HG02798 (cell line): ENCODE measurements at regions not wholly inside any gene's neighbourhood (a gene's known extent, or its start where the extent isn't known, plus 50 kb on each side); places are given as distances from the start of the nearest gene placed in this dataset.

Experiments used
- ATAC-seq: cut with Tn5 transposase; IDR thresholded peaks from one replicate; pipeline ENCODE4 v1.9.1; 2021; ENCODE audit warnings: mild to moderate bottlenecking; ENCODE audit not compliant: unreplicated experiment, poor library complexity

DNA sequence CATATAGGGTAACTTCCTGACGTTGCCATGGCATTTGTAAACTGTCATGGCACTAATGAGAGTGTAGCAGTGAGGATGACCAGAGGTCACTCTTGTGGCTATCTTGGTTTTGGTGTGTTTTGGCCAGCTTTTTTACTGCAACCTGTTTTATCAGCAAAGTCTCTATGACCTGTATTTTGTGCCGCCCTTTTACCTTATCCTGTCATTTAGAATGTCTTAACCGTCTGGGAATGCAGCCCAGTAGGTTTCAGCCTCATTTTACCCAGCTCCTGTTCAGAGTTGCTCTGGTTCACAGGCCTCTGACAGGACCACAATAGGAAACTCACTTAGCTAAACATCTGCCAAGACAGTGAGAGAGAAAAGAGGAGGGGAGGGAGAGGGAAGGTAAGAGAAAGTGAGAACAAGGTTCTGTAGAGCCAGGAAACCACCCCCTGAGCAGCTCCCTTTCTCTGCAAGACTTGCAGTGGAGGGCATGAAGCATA, 64.8 kb upstream of the PLEKHG3 start:
- no peak for ATAC-seq

DNA sequence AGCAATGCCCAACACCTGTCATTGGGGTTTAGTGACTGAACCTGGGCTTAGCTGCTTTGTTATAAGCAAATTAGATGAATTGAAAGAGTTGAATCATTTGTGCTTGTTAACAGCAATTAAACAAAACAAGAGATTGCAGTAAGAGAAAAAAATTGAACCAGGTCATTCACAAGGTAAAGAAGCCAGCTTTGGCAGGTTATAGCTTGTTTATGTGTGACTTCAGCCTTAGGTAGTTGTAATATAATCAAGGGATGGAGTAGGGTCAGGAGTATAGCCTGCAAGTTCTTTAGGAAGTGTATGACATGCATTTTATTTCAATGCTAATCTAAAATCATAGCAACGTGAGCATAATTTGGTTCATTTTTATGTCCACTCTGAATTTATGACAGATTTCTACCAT, 63.4 kb upstream of the PLEKHG3 start:
- ATAC-seq, result no peak

DNA sequence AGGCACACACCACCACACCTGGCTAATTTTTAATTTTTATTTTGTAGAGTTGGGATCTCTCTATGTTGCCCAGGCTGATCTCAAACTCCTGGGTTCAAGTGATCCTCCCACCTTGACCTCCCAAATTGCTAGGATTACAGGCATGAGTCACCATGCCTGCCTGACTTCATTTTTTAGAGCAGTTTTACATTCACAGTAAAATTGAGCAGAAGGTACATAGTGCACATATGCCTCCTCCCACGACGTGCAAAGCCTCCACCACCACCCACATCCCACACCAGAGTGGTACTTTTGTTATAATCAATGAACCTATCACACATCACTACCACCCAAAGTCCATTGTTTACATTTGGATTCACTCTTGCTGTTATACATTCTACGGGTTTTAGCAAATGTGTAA, 62.5 kb upstream of the PLEKHG3 start:
- ATAC-seq, result no peak

DNA sequence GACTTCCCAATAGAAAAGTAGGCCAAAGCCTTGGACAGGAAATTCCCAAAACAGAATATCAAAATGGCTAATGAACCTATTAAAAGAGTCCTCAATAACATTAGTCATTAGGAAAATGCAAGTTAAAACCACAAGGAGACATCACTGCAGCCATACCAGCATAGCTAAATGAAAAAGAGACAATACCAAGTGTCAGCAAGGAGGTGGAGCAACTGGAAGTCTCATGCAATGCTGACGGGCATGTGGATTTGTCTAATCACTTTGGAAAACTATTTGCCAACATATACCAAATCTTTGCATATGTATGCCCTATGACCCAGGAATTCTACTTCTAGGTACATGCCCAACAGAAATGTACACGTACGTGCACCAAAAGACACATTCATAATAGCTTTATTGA, 60.5 kb upstream of the PLEKHG3 start:
- ATAC-seq, result no peak

DNA sequence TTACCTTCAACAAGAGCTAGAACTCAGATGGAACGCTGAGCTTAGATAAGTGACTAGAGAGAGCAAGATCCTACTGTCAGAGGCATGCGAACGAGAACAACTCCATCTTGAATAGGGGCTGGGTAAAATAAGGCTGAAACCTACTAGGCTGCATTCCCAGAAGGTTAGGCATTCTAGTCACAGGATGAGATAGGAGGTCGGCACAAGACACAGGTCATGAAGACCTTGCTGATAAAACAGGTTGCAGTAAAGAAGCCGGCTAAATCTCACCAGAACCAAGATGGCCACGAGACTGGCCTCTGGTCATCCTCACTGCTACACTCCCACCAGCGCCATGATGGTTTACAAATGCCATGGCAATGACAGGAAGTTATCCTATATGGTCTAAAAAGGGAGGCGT, 59.6 kb upstream of the PLEKHG3 start:
- no peak for ATAC-seq

DNA sequence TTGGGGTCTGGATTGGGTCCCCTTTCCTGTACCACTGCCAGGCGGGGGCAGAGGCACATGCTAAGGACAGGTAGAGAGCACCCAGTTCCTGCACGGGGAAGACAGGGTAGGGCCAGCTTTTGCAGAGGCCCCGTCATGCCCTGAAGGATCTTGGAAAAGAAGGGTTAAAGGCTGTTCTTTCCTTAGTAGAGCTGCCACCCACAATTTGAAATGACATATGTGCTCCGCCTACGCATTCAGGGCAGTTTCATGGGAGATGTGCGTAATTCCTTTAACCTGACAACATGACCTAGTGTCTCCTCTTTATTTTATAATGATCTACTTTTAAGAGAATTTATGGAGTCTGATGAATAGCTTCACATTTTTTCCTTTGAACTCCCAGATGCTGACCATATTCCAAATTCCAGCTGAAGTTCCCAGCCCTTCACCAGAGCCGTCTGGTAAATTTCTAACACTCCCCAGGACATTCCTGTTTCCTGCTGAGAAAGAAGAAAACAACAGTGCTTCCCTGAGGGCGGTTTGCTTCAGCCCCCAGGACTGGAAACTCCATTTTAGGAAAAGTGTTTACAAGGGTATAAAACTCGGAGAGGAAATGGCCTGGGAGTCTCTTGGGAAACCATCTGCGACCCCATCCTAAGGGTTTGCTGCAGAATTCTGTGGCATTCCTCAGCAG, 58.9 kb upstream of the PLEKHG3 start:
- no peak for ATAC-seq

DNA sequence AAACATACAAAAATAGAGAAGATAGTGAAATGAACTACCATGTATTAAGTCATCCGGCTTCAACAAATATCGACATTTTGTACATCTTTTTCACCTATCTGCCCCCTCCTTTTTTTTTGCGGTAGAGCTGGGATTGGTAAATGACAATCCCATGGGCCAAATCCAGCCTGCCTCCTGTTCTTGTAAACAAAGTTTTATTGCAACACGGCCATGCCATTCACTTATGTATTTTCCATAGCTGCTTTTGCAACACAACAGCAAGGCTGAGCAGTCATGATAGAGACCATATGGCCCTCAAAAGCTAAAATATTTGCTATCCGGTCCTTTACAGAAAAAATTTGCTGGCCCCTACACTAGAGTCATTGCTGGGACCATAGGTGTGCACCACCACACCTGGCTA, 58.1 kb upstream of the PLEKHG3 start:
- ATAC-seq, result no peak

DNA sequence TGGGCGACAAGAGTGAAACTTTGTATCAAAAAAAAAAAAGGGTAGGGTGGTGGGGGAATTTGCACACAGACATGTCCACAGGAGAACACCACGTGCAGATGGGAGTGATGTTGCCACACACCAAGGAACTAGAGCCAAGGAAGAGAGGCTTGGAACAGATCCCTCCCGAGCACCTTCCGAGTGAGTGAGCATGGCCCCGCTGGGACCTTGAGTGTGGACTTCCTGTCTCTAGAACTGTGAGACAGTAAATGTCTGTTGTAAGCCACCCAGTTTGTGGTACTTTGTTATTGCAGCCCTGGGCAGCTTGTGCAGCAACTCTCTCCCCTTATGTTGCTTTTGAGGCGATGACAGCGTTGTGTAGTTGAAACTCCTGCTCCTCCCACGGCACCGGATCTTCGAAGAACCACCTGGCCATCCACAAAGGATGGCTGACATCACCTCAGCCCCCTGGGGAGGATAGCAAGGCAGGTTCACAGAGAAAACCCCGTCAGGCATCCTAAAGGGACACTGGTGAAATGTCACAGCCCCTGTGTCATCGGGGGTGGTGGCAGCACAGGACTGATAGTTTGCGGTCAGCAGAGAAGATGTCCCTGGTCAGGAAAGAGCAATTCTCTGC, 54.7 kb upstream of the PLEKHG3 start:
- ATAC-seq, result no peak

DNA sequence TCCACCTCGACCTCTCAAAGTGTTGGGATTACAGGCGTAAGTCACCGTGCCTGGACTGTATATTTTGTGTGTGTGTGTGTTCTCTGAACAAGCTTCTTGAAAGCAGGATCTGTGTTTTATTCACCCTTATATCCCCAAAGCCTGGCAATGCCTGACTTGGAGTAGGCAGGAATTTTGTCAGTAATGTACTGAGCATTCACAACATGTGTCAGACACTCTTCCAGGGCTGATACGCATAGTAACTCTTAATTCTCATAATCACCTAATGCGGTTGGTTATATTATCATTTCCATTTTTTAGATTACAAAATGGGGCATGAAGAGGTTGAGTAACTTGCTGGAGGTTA, 50.4 kb upstream of the PLEKHG3 start:
- no peak for ATAC-seq

DNA sequence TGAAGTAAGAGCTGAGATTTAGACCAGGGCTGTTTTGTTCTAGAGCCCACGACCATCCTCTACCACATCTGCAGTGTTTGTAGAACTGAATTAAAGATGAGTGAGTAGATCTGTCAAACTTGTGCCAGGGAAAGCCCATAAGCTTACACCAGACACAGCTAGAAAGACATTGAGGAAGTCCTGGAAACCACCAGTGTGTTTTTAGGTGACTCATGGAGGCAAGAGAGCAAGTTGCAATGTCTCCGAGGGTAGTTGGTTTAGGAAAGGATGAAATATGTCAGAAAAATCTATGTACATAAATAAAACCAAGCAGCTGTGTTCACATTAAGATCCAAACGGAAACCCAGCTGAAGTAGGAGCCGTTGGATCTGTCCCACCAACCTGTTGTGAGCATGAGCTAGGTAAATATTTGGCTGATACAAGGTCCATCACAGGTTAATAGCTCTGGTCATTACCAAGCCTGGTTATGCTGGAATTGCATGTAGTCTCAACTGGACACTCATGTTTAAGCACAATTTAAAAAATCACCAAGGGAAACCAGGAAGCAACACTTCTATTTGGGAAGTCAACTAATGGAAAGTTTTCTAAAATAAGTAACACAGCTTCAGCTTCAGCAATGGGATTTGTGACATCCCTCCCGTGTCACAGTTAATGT, 49.9 kb upstream of the PLEKHG3 start:
- peak; percentile 50 for ATAC-seq
